ENCODE measurements at regions not wholly inside any gene's neighbourhood (a gene's known extent, or its start where the extent isn't known, plus 50 kb on each side); places are given as distances from the start of the nearest gene placed in this dataset.

- Histone ChIP-seq H3K4me3 (ENCODE audit: low read depth, low read length) (no peak overlapping the region), H3K9me3 (ENCODE audit: severe bottlenecking) (peaks cover 4% of the 10 kb centered on the region), H3K36me3 (no peaks in the 10 kb centered on the region), H3K27ac (no peak overlapping the region), H3K27me3 (ENCODE audit: insufficient read depth, low read depth, severe bottlenecking) (no peaks in the 10 kb centered on the region)
- no peak for DNase-seq
- no peak for TF ChIP-seq CTCF (IDR thresholded peaks at IDR 0.05; ENCODE audit: low read depth, low read length)
Observed at GRCh38 chr16:52372313-52372712, 174.6 kb downstream of the TOX3 start.

GRCh38 chr16:52368859-52369258 is 178.1 kb downstream of the TOX3 start:
- DNase-seq, result no peak
- peaks cover 4% of the 10 kb centered on the region for H3K9me3 ChIP-seq (ENCODE audit: severe bottlenecking)
- no peak overlapping the region for H3K27ac ChIP-seq
- H3K27me3 ChIP-seq (ENCODE audit: insufficient read depth, low read depth, severe bottlenecking), result no peaks in the 10 kb centered on the region
- TF ChIP-seq CTCF (IDR thresholded peaks at IDR 0.05; ENCODE audit: low read depth, low read length), result no peak
- H3K36me3 ChIP-seq, result no peaks in the 10 kb centered on the region
- H3K4me3 ChIP-seq (ENCODE audit: low read depth, low read length), result no peak overlapping the region

GRCh38 chr16:52367821-52368220 is 179.1 kb downstream of the TOX3 start:
- Histone ChIP-seq H3K4me3 (ENCODE audit: low read depth, low read length) (no peak overlapping the region), H3K36me3 (no peaks in the 10 kb centered on the region), H3K27me3 (ENCODE audit: insufficient read depth, low read depth, severe bottlenecking) (no peaks in the 10 kb centered on the region), H3K27ac (no peak overlapping the region), H3K9me3 (ENCODE audit: severe bottlenecking) (no peaks in the 10 kb centered on the region)
- no peak for DNase-seq
- TF ChIP-seq CTCF (IDR thresholded peaks at IDR 0.05; ENCODE audit: low read depth, low read length), result no peak

GRCh38 chr16:52366983-52367382 is 180.0 kb downstream of the TOX3 start:
- H3K4me3 ChIP-seq (ENCODE audit: low read depth, low read length), result no peak overlapping the region
- no peak for DNase-seq
- H3K27ac ChIP-seq, result no peak overlapping the region
- TF ChIP-seq CTCF (IDR thresholded peaks at IDR 0.05; ENCODE audit: low read depth, low read length), result no peak
- no peaks in the 10 kb centered on the region for H3K9me3 ChIP-seq (ENCODE audit: severe bottlenecking)
- no peaks in the 10 kb centered on the region for H3K36me3 ChIP-seq
- no peaks in the 10 kb centered on the region for H3K27me3 ChIP-seq (ENCODE audit: insufficient read depth, low read depth, severe bottlenecking)

- no peak overlapping the region for H3K27ac ChIP-seq
- H3K9me3 ChIP-seq (ENCODE audit: severe bottlenecking), result no peaks in the 10 kb centered on the region
- H3K36me3 ChIP-seq, result no peaks in the 10 kb centered on the region
- DNase-seq, result no peak
- H3K4me3 ChIP-seq (ENCODE audit: low read depth, low read length), result no peak overlapping the region
- TF ChIP-seq CTCF (IDR thresholded peaks at IDR 0.05; ENCODE audit: low read depth, low read length), result no peak
- no peaks in the 10 kb centered on the region for H3K27me3 ChIP-seq (ENCODE audit: insufficient read depth, low read depth, severe bottlenecking)
Observed at GRCh38 chr16:52364500-52364899, 182.4 kb downstream of the TOX3 start.

- no peak for DNase-seq
- Histone ChIP-seq H3K27me3 (ENCODE audit: insufficient read depth, low read depth, severe bottlenecking) (no peaks in the 10 kb centered on the region), H3K36me3 (no peaks in the 10 kb centered on the region), H3K27ac (no peak overlapping the region), H3K4me3 (ENCODE audit: low read depth, low read length) (no peak overlapping the region), H3K9me3 (ENCODE audit: severe bottlenecking) (no peaks in the 10 kb centered on the region)
- no peak for TF ChIP-seq CTCF (IDR thresholded peaks at IDR 0.05; ENCODE audit: low read depth, low read length)
Observed at GRCh38 chr16:52363082-52363481, 183.9 kb downstream of the TOX3 start.
